A673 (cell line): ENCODE measurements at regions not wholly inside any gene's neighbourhood (a gene's known extent, or its start where the extent isn't known, plus 50 kb on each side); places are given as distances from the start of the nearest gene placed in this dataset.

ENCODE experiments used
- BruUV-seq: library from RNA; stranded (reverse); fragments of 400-500 nt; replicated peaks from 2 replicates; lab custom pipeline; 2021; lab: Mats Ljungman, UMichigan
- CTCF ChIA-PET: fragments of 300-600 bp; sonication (Branson Sonifier 250); formaldehyde crosslinking; loops from one replicate; lab custom pipeline; 2022; ENCODE audit warnings: antibody characterized with exemption; lab: Charles Lee
- POLR2A ChIA-PET: fragments of 300-600 bp; sonication (Branson Sonifier 250); formaldehyde crosslinking; loops from one replicate; lab custom pipeline; 2022; ENCODE audit warnings: antibody characterized with exemption; ENCODE audit not compliant: low non-redundant PET; lab: Charles Lee
- DNase-seq: peaks from one replicate; pipeline ENCODE4 v3.0.0-alpha.2; 2015; ENCODE audit warnings: low spot score
- H3K27ac ChIP-seq: fragments of 200-600 bp; sonication (generic); 2 replicates; pipeline ENCODE4 v1.5.1; 2016; ENCODE audit warnings: mixed run types, low read depth, mild to moderate bottlenecking, mixed read lengths, antibody characterized with exemption, low read length; ENCODE audit not compliant: poor library complexity, severe bottlenecking
- H3K27me3 ChIP-seq: fragments of 200-600 bp; sonication (generic); replicated peaks from 2 replicates; pipeline ENCODE4 v1.6.1; 2017; ENCODE audit warnings: mixed run types, low read depth, mild to moderate bottlenecking, mixed read lengths, antibody characterized with exemption, low read length; ENCODE audit not compliant: insufficient read depth, poor library complexity
- H3K36me3 ChIP-seq: fragments of 200-600 bp; sonication (generic); 2 replicates; pipeline ENCODE4 v1.6.1; 2016; ENCODE audit warnings: mixed run types, mild to moderate bottlenecking, mixed read lengths, antibody characterized with exemption, low read length; ENCODE audit not compliant: insufficient read depth, poor library complexity, severe bottlenecking
- H3K4me1 ChIP-seq: fragments of 200-600 bp; sonication (generic); 2 replicates; pipeline ENCODE4 v1.6.1; 2017; ENCODE audit warnings: mixed run types, mild to moderate bottlenecking, mixed read lengths, antibody characterized with exemption, low read length; ENCODE audit not compliant: insufficient read depth, poor library complexity, severe bottlenecking
- H3K4me3 ChIP-seq: fragments of 200-600 bp; sonication (generic); 2 replicates; pipeline ENCODE4 v1.5.1; 2016; ENCODE audit warnings: low read depth, mixed run types, mild to moderate bottlenecking, mixed read lengths, low read length; ENCODE audit not compliant: poor library complexity, severe bottlenecking
- H3K9me3 ChIP-seq: fragments of 200-600 bp; sonication (generic); 2 replicates; pipeline ENCODE4 v1.6.1; 2016; ENCODE audit warnings: mixed run types, low read depth, mild to moderate bottlenecking, mixed read lengths, antibody characterized with exemption, low read length; ENCODE audit not compliant: poor library complexity, severe bottlenecking
- CTCF ChIP-seq: fragments of 300-800, 200-600 bp; sonication (generic); conservative IDR thresholded peaks from 2 replicates; pipeline ENCODE4 v1.5.1; 2017; ENCODE audit warnings: low read depth, mild to moderate bottlenecking, antibody characterized with exemption, low read length, moderate library complexity, mixed read lengths
- EZH2 ChIP-seq: fragments of 200-600 bp; sonication (generic); IDR thresholded peaks from 2 replicates; pipeline ENCODE4 v1.6.1; 2017; ENCODE audit warnings: borderline replicate concordance, low read depth, mild to moderate bottlenecking, mixed read lengths, antibody characterized with exemption, low read length; ENCODE audit not compliant: poor library complexity, severe bottlenecking
- intact Hi-C: fragments of 100-400 bp; cut with micrococcal nuclease; formaldehyde crosslinking; loops from one replicate; pipeline ENCODE4 v1.10.0; 2022; ENCODE audit not compliant: unreplicated experiment

DNA sequence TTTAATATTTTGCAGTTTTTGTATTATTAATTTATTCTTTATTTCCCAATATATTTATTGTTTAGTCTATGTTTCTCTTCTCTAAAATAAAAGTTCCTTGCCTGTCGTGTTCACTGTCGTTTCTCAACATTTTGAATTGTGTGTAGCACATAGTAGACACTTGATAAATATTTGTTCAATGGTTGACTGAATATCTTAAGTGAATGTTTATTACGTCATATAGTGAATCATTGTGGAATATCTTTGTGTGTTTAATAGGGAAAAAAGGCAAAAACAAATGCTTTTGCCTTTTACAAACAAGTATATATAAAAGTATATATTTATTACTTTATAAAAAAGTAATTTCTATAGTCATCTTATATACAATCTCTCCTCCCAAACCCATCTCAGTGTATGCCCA lies 572.3 kb downstream of the EPHA3 start:
- POLR2A ChIA-PET = interaction anchor here (0.6 kb wide), 1 partner anchor 11 kb away, joined by 3 read pairs; no protein-coding TSS in a partner anchor
- Histone ChIP-seq H3K9me3 (no peaks in the 10 kb centered on the region), H3K27me3 (no peaks in the 10 kb centered on the region), H3K4me3 (no peak overlapping the region), H3K36me3 (no peaks in the 10 kb centered on the region), H3K4me1 (peaks cover 13% of the 10 kb centered on the region), H3K27ac (no peak overlapping the region)
- no peak for TF ChIP-seq EZH2
- CTCF ChIA-PET = no interaction called here
- intact Hi-C loops = no loop called here
- BruUV-seq = no TSS peak
- DNase-seq = no peak

- H3K36me3 ChIP-seq = no peaks in the 10 kb centered on the region
- no peaks in the 10 kb centered on the region for H3K9me3 ChIP-seq
- no peak overlapping the region for H3K4me3 ChIP-seq
- BruUV-seq = no TSS peak
- intact Hi-C loops = no loop called here
- no peak overlapping the region for H3K27ac ChIP-seq
- TF ChIP-seq EZH2 (no peak), CTCF (no peak)
- no peaks in the 10 kb centered on the region for H3K27me3 ChIP-seq
- H3K4me1 ChIP-seq = peaks cover 32% of the 10 kb centered on the region
- CTCF ChIA-PET = no interaction called here
- POLR2A ChIA-PET = no interaction called here
- peak; percentile 43 for DNase-seq
Measured at GRCh38 chr3:89682556-89682955, 575.1 kb downstream of the EPHA3 start.

- Histone ChIP-seq H3K4me3 (no peak overlapping the region), H3K4me1 (peaks cover 39% of the 10 kb centered on the region), H3K27me3 (no peaks in the 10 kb centered on the region), H3K27ac (no peak overlapping the region), H3K9me3 (no peaks in the 10 kb centered on the region), H3K36me3 (no peaks in the 10 kb centered on the region)
- intact Hi-C loops = no loop called here
- peak; percentile 70 for DNase-seq
- TF ChIP-seq EZH2 (no peak), CTCF (no peak)
- ChIA-PET POLR2A (no interaction called here), CTCF (no interaction called here)
- BruUV-seq = no TSS peak
Measured at GRCh38 chr3:89685731-89686130, 578.3 kb downstream of the EPHA3 start.

GRCh38 chr3:89690646-89691045 lies 583.2 kb downstream of the EPHA3 start:
- DNase-seq = peak; percentile 81
- no peak overlapping the region for H3K27ac ChIP-seq
- no peaks in the 10 kb centered on the region for H3K9me3 ChIP-seq
- ChIA-PET CTCF (no interaction called here), POLR2A (interaction anchor here (0.6 kb wide), 1 partner anchor 11 kb away, joined by 3 read pairs; no protein-coding TSS in a partner anchor)
- TF ChIP-seq CTCF (no peak; the same call in 1 of the 2 replicates), EZH2 (no peak)
- intact Hi-C loops = loop anchor here (10.0 kb wide), 1 partner anchor 154 kb away; no protein-coding TSS in a partner anchor
- no peak overlapping the region for H3K4me3 ChIP-seq
- no peaks in the 10 kb centered on the region for H3K27me3 ChIP-seq
- BruUV-seq = no TSS peak
- peaks cover 19% of the 10 kb centered on the region for H3K4me1 ChIP-seq
- no peaks in the 10 kb centered on the region for H3K36me3 ChIP-seq
